Small intestine (tissue), 7 donors: ENCODE measurements at regions not wholly inside any gene's neighbourhood (a gene's known extent, or its start where the extent isn't known, plus 50 kb on each side); places are given as distances from the start of the nearest gene placed in this dataset.

ENCODE experiments used
- DNase-seq, 2 donors: peaks; one replicate each; pipeline versions ENCODE4 v3.0.0 to v3.0.0-alpha.2; 2013
- FAIRE-seq: peaks from 2 replicates; lab custom pipeline; 2012; peaks lifted over from hg19 to GRCh38; lab: Jason Lieb, UNC
- H3K27ac ChIP-seq, 3 donors: one replicate each; pipeline ENCODE4 v1.5.1; 2013; ENCODE audit warnings: low read length in 2 of 3, mild to moderate bottlenecking in 2 of 3, control low read depth in 1 of 3, inconsistent platforms in 1 of 3, low read depth in 1 of 3, moderate library complexity in 1 of 3
- H3K27me3 ChIP-seq, 3 donors: one replicate each; pipeline ENCODE4 v1.6.1; 2013; ENCODE audit warnings: low read length in 3 of 3, inconsistent platforms in 1 of 3; ENCODE audit not compliant: control insufficient read depth in 3 of 3, insufficient read depth in 3 of 3
- H3K36me3 ChIP-seq, 3 donors: one replicate each; pipeline ENCODE4 v1.6.1; 2013; ENCODE audit warnings: low read length in 3 of 3, inconsistent platforms in 1 of 3, low read depth in 1 of 3, mild to moderate bottlenecking in 1 of 3, moderate library complexity in 1 of 3; ENCODE audit not compliant: control insufficient read depth in 3 of 3, insufficient read depth in 2 of 3
- H3K4me1 ChIP-seq, 3 donors: one replicate each; pipeline ENCODE4 v1.6.1; 2013; ENCODE audit warnings: low read length in 2 of 3, inconsistent platforms in 1 of 3, low read depth in 1 of 3, mild to moderate bottlenecking in 1 of 3, moderate library complexity in 1 of 3; ENCODE audit not compliant: control insufficient read depth in 3 of 3, insufficient read depth in 2 of 3
- H3K4me3 ChIP-seq, 3 donors: one replicate each; pipeline ENCODE4 v1.5.1; 2013; ENCODE audit warnings: low read length in 3 of 3, control low read depth in 1 of 3, inconsistent platforms in 1 of 3, low read depth in 1 of 3, mild to moderate bottlenecking in 1 of 3, moderate library complexity in 1 of 3
- H3K9me3 ChIP-seq, 2 donors: one replicate each; pipeline ENCODE4 v1.6.1; 2013; ENCODE audit warnings: low read depth in 1 of 2, low read length in 1 of 2; ENCODE audit not compliant: control insufficient read depth in 2 of 2, insufficient read depth in 1 of 2
- WGBS, 3 donors: extraction: QIAGEN DNeasy Blood & Tissue Kit; methylation state at CpG; one replicate each; pipeline ENCODE4 v1.1.7; 2013; 5-methylcytosine and 5-hydroxymethylcytosine counted together
- donor health status: healthy with polysubstance abuse.
- donor health status: control.
- donor health status: control.
- donor health status: Bipolar disorder and iron deficiency.
- donor health status: healthy.

GRCh38 chr3:31289584-31289983 is 243.1 kb upstream of the STT3B start:
- WGBS, 3 donors: 67 to 90% (median 68%) methylated on average over 4 of the region's 4 CpGs
- DNase-seq (no peak), FAIRE-seq (no peak)
- H3K4me1 ChIP-seq: peaks cover 0 to 3% (median 0%) of the 10 kb centered on the region in 3 donors
- no peaks in the 10 kb centered on the region for H3K27me3 ChIP-seq
- H3K27ac ChIP-seq: no peak overlapping the region
- H3K9me3 ChIP-seq: no peaks in the 10 kb centered on the region
- H3K4me3 ChIP-seq: no peak overlapping the region
- no peaks in the 10 kb centered on the region for H3K36me3 ChIP-seq

DNA sequence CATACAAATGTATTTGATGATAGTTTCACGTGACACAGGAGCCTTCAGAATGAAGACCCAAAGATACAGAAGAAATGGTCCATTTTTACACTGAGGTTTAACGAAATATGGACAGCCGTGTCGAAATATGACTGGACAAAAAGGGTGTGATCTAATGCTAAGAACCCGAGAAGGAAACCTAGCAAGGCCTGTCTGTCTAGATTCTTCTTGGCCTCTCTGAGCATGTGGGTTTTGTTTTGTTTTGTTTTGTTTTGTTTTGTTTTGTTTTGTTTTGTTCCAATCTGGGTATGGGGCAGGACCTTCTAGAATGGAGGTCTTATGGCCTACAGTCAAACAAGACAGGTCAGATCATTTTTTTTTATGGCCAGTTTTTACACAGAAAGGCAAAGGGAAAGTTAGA is 242.7 kb upstream of the STT3B start:
- no peaks in the 10 kb centered on the region for H3K27me3 ChIP-seq
- no peak overlapping the region for H3K4me3 ChIP-seq
- H3K27ac ChIP-seq: no peak overlapping the region
- H3K36me3 ChIP-seq: no peaks in the 10 kb centered on the region
- no peak for FAIRE-seq
- 84 to 93% (median 91%) methylated on average over 5 of the region's 5 CpGs for WGBS, 3 donors
- H3K4me1 ChIP-seq: peaks cover 0 to 4% (median 0%) of the 10 kb centered on the region in 3 donors
- DNase-seq: no peak
- H3K9me3 ChIP-seq: no peaks in the 10 kb centered on the region

DNA sequence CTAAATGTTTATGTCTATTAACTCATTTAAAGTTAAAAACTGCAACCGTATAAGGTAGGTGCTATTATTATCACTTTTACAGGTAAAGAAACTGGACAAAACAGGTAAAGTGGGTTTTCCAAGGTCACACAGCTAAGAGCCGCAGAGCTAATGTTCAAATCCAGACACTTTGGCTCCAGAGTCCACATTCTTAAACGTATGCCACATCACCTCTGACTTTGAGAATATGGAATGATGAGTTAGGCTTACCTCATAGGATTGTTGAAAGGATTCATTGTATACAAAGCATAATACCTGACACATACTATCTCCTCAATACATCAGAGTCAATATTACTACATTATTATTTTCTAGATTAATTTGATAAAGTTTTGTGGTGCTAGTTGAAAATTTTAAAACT is 240.9 kb upstream of the STT3B start:
- Histone ChIP-seq H3K4me3 (no peak overlapping the region), H3K36me3 (no peaks in the 10 kb centered on the region), H3K4me1 (peaks cover 0 to 6% (median 0%) of the 10 kb centered on the region in 3 donors), H3K9me3 (no peaks in the 10 kb centered on the region), H3K27me3 (no peaks in the 10 kb centered on the region), H3K27ac (no peak overlapping the region)
- 32 to 72% (median 51%) methylated on average over 3 of the region's 3 CpGs for WGBS, 3 donors
- peak in 1 of 2 donors; percentile 13 for DNase-seq
- FAIRE-seq: no peak

DNA sequence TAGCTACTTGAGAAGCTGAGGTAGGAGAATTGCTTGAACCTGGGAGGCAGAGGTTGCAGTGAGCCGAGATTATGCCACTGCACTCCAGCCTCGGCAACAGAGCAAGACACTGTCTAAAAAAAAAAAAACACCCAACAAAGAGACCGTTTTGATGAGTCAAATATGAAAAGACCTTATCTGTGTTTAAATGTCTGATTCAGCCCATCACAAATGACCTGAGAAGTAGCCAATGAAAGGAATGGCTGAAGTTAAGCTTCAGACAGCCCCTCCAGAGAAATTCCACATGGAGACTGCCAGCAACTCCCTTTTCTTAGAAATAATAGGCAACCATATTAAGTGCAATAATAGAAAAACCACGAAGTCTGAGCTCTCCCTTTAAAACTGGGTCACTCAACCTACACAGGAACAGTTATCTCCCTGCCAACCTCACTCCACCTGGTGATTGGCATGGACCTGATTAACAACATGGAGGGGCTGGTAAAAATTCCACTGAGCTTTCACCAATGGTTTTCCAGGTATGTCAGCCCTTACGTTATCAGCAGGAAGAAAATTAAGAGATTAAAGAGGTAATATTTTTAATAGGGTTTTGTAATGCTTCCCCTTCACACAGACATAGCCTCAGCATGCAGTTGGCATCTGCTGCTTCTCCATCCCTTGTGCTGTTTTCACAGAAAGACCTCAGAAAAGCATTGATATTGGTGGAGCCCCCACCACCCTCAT is 238.1 kb upstream of the STT3B start:
- Histone ChIP-seq H3K36me3 (no peaks in the 10 kb centered on the region), H3K4me3 (no peak overlapping the region), H3K27ac (no peak overlapping the region), H3K4me1 (peaks cover 0 to 3% (median 0%) of the 10 kb centered on the region in 3 donors), H3K27me3 (no peaks in the 10 kb centered on the region), H3K9me3 (no peaks in the 10 kb centered on the region)
- FAIRE-seq (no peak), DNase-seq (no peak)
- WGBS, 3 donors: 36 to 64% (median 46%) methylated on average over 5 of the region's 5 CpGs

DNA sequence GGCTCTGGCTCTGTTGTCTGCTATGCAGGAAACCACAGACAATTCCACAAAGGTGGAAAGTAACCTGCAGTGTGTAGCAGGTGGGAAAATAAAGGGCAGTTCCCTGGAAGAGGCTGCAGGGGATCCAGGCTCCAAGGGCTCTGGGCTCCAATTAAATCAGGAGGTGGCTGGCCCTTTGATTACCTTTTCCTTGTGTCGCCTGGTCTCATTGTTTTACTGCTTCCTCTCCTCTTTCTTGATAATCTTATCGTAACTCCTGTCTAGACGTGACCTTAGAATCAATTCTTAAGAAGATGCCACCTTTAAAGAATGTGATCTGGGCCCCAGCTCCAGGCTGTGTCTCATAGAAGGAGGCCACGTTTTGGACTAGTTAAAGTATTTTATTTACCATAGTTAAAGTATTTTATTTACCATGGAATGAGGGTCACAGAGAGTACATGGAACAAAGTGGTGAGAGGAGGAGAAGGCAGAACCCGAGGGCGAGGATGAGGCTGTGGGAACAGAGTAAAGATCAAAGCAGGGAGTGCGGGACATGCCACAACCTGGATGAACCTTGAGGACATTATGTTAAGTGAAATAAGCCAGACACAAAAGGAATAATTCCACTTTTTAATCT is 237.5 kb upstream of the STT3B start:
- 27 to 59% (median 41%) methylated on average over 7 of the region's 7 CpGs for WGBS, 3 donors

DNA sequence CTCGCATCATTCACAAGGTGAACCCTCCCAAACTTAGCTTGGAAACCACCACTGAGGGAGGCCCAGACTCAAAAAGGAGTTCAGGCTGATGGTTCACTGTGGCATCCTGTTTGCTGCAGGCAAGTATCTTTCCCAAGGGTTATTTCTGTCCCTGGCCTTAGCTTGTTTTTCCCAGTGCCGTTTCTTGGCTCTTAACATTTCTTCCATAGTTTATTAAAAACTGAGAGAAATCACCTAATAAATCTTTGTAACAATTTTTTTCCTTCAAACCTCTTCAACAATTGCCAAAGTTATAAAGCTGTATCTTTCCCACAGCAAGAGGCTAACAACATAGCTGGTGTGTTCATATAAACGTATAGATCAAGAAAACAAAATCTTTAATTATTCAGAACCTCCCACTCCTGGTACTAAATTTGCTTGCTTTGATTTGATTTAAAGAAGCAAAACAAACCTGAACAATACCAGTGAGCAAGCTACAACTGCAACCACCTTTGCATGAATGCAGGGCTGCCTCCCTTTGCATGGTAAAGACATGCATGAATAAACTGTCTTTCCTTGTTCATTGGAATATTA is 234.9 kb upstream of the STT3B start:
- Histone ChIP-seq H3K36me3 (no peaks in the 10 kb centered on the region), H3K27me3 (no peaks in the 10 kb centered on the region), H3K27ac (no peak overlapping the region), H3K4me1 (peaks cover 0 to 3% (median 0%) of the 10 kb centered on the region in 3 donors), H3K4me3 (no peak overlapping the region), H3K9me3 (no peaks in the 10 kb centered on the region)
- WGBS, 3 donors: 83 to 93% (median 86%) methylated on average over 3 of the region's 3 CpGs
- FAIRE-seq (no peak), DNase-seq (no peak)

More for the DNA sequence above, 237.5 kb upstream of the STT3B start:
- no peaks in the 10 kb centered on the region for H3K27me3 ChIP-seq
- H3K9me3 ChIP-seq: no peaks in the 10 kb centered on the region
- H3K36me3 ChIP-seq: no peaks in the 10 kb centered on the region
- FAIRE-seq (no peak), DNase-seq (no peak)
- no peak overlapping the region for H3K27ac ChIP-seq
- peaks cover 0 to 3% (median 0%) of the 10 kb centered on the region in 3 donors for H3K4me1 ChIP-seq
- H3K4me3 ChIP-seq: no peak overlapping the region

DNA sequence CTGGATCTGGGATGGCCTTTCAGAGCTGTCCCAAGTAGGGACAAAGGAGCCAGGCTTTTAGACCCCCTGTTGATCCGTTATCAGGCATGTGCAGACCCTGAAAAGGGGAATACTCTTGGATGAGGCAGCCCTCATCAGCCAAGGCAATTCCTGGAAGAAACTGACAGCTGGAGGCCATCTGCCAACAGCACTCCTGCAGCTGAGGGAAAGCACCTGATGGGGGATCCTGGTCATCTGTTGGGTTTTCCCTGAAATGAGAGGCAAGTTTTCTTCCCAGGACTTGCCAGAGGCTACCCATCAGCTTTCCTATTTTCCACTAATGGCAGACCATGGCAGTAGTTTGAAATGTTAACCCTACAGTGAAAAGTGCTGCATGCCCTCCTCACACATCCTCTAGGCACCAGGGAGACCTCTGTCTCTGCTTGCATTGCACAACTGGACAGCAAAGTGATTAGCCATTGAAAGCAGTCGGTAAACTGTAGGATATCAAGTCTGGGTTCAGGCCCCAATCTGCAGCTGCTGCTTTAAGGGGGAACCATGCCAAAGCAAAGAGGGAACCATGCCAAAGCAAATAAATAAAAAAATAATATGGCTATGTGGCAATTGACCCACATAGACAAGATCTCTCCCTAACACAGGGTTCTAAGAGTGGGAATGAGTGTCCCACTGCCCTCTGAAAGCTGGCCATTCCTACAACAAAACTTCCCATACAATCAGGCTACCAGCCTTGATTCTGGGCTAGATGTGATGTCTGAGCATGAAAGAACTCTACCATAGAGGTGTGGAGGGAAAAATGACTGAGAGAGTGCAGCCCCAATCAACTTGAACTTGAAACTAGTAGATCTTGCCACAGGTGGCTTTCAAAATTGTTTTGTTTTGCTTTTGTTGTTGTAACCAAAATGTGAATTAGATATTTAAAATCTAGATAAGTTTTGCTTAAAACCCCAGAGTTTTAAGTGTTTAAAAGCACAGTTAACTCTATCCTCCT is 232.0 kb upstream of the STT3B start:
- H3K4me3 ChIP-seq: no peak overlapping the region
- H3K27me3 ChIP-seq: no peaks in the 10 kb centered on the region
- no peaks in the 10 kb centered on the region for H3K4me1 ChIP-seq
- H3K27ac ChIP-seq: no peak overlapping the region
- FAIRE-seq: no peak
- no peaks in the 10 kb centered on the region for H3K9me3 ChIP-seq
- 57 to 71% (median 62%) methylated on average over 2 of the region's 2 CpGs for WGBS, 3 donors
- H3K36me3 ChIP-seq: no peaks in the 10 kb centered on the region
- peak in 1 of 2 donors; percentile 12 for DNase-seq

- 89 to 92% (median 90%) methylated on average over 1 of the region's 1 CpG for WGBS, 3 donors
- no peaks in the 10 kb centered on the region for H3K9me3 ChIP-seq
- H3K27me3 ChIP-seq: no peaks in the 10 kb centered on the region
- FAIRE-seq (no peak), DNase-seq (no peak)
- H3K4me1 ChIP-seq: no peaks in the 10 kb centered on the region
- no peak overlapping the region for H3K4me3 ChIP-seq
- H3K27ac ChIP-seq: no peak overlapping the region
- no peaks in the 10 kb centered on the region for H3K36me3 ChIP-seq
Observed at GRCh38 chr3:31302343-31302742, 230.4 kb upstream of the STT3B start.
